SK-N-SH treated with all-trans-retinoic acid at 6 μM for 48 hours (cell line): ENCODE measurements at regions not wholly inside any gene's neighbourhood (a gene's known extent, or its start where the extent isn't known, plus 50 kb on each side); places are given as distances from the start of the nearest gene placed in this dataset.

Experiments used
- BACH2 ChIP-seq: fragments of 250-450 bp; sonication (Bioruptor Pico); IDR thresholded peaks from 2 replicates; pipeline ENCODE4 v1.9.0; 2021; ENCODE audit warnings: mild to moderate bottlenecking, borderline replicate concordance
- CSDC2 ChIP-seq: fragments of 250-450 bp; sonication (Bioruptor Pico); IDR thresholded peaks from 2 replicates; pipeline ENCODE4 v1.5.0; 2020; ENCODE audit warnings: mild to moderate bottlenecking, moderate library complexity
- CSRNP3 ChIP-seq: fragments of 250-450 bp; sonication (Bioruptor Pico); IDR thresholded peaks from 2 replicates; pipeline ENCODE4 v1.5.1; 2021; ENCODE audit warnings: mild to moderate bottlenecking, moderate library complexity
- PPARA ChIP-seq: fragments of 250-450 bp; sonication (Bioruptor Pico); IDR thresholded peaks from 2 replicates; pipeline ENCODE4 v1.5.0; 2020; ENCODE audit warnings: mild to moderate bottlenecking, borderline replicate concordance
- TOX ChIP-seq: fragments of 250-450 bp; sonication (Bioruptor Pico); IDR thresholded peaks from 2 replicates; pipeline ENCODE4 v1.8.0; 2021; ENCODE audit warnings: mild to moderate bottlenecking, moderate library complexity, borderline replicate concordance
- ZFP3 ChIP-seq: fragments of 250-450 bp; sonication (Bioruptor Pico); IDR thresholded peaks from 2 replicates; pipeline ENCODE4 v1.5.0; 2020; ENCODE audit warnings: mild to moderate bottlenecking, moderate library complexity
- ZFP30 ChIP-seq: fragments of 450-650 bp; formaldehyde crosslinking; IDR thresholded peaks from 2 replicates; pipeline ENCODE4 v1.5.0; 2022; ENCODE audit warnings: mild to moderate bottlenecking, moderate library complexity
- ZNF70 ChIP-seq: fragments of 450-650 bp; formaldehyde crosslinking; IDR thresholded peaks from 2 replicates; pipeline ENCODE4 v1.5.0; 2020; ENCODE audit warnings: mild to moderate bottlenecking, moderate library complexity
- TF ChIP-seq, protein P1 (sequence below): fragments of 250-450 bp; sonication (Bioruptor Pico); IDR thresholded peaks from 2 replicates; pipeline ENCODE4 v1.5.1; 2020; ENCODE audit warnings: low read depth, mild to moderate bottlenecking, moderate library complexity
- TF ChIP-seq, protein P2 (sequence below): fragments of 250-450 bp; sonication (Bioruptor Pico); IDR thresholded peaks from 2 replicates; pipeline ENCODE4 v1.8.0; 2021; ENCODE audit warnings: low read depth, mild to moderate bottlenecking, moderate library complexity, borderline replicate concordance
- TF ChIP-seq, protein P3 (sequence below): fragments of 250-450 bp; sonication (Bioruptor Pico); IDR thresholded peaks from 2 replicates; pipeline ENCODE4 v1.8.0; 2020; ENCODE audit warnings: mild to moderate bottlenecking, moderate library complexity, borderline replicate concordance

DNA sequence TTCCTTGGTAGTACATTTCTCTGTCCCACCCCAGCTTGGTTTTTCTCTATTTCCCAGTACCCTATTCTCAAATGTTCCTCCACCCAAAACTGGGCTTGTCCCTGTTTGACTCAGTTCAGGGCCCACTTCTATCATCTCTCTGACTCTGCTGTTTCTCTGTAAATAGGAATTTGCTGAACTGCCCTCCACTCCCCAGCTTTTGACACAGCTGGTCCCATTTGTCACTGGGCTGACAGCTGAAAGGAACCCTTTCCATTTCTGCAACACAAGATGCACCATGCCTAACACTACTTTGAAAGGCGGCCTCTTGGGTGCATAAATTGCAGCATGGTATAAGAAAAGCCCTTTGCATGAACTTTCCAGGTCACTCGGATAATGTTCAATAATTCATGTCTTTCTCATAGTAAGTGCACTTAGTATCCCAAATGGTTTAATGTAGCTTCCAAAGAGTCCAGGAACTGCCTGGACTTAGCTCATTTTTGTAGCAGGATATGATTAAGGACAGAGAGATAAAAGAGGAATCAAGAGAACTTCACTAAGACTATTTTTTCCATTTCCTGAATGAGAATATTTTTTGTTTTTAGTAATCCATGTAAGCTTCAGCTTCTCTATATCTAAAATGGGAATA lies 256.7 kb downstream of the CDH11 start:
- no peak for TF ChIP-seq ZNF70 (CRISPR knock-in tag)
- TF ChIP-seq, protein P1, sequence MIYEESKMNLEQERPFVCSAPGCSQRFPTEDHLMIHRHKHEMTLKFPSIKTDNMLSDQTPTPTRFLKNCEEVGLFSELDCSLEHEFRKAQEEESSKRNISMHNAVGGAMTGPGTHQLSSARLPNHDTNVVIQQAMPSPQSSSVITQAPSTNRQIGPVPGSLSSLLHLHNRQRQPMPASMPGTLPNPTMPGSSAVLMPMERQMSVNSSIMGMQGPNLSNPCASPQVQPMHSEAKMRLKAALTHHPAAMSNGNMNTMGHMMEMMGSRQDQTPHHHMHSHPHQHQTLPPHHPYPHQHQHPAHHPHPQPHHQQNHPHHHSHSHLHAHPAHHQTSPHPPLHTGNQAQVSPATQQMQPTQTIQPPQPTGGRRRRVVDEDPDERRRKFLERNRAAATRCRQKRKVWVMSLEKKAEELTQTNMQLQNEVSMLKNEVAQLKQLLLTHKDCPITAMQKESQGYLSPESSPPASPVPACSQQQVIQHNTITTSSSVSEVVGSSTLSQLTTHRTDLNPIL, result no peak
- TF ChIP-seq CSDC2 (CRISPR knock-in tag), result no peak
- TF ChIP-seq BACH2 (CRISPR knock-in tag), result no peak
- TF ChIP-seq, protein P2, sequence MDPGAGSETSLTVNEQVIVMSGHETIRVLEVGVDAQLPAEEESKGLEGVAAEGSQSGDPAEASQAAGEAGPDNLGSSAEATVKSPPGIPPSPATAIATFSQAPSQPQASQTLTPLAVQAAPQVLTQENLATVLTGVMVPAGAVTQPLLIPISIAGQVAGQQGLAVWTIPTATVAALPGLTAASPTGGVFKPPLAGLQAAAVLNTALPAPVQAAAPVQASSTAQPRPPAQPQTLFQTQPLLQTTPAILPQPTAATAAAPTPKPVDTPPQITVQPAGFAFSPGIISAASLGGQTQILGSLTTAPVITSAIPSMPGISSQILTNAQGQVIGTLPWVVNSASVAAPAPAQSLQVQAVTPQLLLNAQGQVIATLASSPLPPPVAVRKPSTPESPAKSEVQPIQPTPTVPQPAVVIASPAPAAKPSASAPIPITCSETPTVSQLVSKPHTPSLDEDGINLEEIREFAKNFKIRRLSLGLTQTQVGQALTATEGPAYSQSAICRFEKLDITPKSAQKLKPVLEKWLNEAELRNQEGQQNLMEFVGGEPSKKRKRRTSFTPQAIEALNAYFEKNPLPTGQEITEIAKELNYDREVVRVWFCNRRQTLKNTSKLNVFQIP (CRISPR knock-in tag), result no peak
- TF ChIP-seq ZFP3 (CRISPR knock-in tag), result no peak
- TF ChIP-seq, protein P3, sequence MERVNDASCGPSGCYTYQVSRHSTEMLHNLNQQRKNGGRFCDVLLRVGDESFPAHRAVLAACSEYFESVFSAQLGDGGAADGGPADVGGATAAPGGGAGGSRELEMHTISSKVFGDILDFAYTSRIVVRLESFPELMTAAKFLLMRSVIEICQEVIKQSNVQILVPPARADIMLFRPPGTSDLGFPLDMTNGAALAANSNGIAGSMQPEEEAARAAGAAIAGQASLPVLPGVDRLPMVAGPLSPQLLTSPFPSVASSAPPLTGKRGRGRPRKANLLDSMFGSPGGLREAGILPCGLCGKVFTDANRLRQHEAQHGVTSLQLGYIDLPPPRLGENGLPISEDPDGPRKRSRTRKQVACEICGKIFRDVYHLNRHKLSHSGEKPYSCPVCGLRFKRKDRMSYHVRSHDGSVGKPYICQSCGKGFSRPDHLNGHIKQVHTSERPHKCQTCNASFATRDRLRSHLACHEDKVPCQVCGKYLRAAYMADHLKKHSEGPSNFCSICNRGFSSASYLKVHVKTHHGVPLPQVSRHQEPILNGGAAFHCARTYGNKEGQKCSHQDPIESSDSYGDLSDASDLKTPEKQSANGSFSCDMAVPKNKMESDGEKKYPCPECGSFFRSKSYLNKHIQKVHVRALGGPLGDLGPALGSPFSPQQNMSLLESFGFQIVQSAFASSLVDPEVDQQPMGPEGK, result no peak
- TF ChIP-seq CSRNP3, result no peak
- no peak for TF ChIP-seq PPARA (CRISPR knock-in tag)
- TF ChIP-seq ZFP30 (CRISPR knock-in tag), result no peak
- no peak for TF ChIP-seq TOX
